ENCODE measurements at regions not wholly inside any gene's neighbourhood (a gene's known extent, or its start where the extent isn't known, plus 50 kb on each side); places are given as distances from the start of the nearest gene placed in this dataset.

DNA sequence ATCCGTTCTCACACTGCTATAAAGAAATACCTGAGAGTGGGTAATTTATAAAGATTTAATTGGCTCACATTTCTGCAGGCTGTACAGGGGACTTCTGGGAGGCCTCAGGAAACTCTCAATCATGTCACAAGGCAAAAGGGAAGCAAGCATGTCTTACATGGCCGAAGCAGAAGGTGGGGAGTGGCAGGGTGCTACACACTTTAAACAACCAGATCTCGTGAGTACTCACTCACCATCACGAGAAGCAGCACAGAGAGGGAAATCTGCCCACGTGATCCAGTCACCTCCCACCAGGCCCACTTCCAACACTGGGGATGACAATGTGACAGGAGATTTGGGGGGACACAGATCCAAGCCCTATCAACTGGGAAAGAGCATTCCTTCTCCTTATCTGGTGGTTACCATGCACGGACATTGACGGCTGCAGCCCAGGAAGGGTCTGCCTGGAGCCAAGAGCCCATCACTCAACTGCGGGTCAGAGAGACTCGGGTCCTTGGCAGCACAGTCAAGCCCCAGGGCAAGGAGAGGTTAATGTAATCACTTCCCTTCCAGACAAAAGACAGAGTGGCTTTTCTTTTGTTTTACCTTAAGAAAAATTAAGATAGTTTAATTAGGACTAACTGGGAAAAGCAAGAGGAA is 112.3 kb upstream of the CST7 start:
- no peaks in the 10 kb centered on the region for H3F3A ChIP-seq (ENCODE audit: control insufficient read depth, insufficient read depth)
- no peaks in the 10 kb centered on the region for H3K4me1 ChIP-seq (ENCODE audit: control insufficient read depth, low read length)
- TF ChIP-seq, protein P1, sequence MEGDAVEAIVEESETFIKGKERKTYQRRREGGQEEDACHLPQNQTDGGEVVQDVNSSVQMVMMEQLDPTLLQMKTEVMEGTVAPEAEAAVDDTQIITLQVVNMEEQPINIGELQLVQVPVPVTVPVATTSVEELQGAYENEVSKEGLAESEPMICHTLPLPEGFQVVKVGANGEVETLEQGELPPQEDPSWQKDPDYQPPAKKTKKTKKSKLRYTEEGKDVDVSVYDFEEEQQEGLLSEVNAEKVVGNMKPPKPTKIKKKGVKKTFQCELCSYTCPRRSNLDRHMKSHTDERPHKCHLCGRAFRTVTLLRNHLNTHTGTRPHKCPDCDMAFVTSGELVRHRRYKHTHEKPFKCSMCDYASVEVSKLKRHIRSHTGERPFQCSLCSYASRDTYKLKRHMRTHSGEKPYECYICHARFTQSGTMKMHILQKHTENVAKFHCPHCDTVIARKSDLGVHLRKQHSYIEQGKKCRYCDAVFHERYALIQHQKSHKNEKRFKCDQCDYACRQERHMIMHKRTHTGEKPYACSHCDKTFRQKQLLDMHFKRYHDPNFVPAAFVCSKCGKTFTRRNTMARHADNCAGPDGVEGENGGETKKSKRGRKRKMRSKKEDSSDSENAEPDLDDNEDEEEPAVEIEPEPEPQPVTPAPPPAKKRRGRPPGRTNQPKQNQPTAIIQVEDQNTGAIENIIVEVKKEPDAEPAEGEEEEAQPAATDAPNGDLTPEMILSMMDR (IDR thresholded peaks at IDR 0.05; ENCODE audit: low read depth, low read length, poor library complexity, severe bottlenecking): no peak
- no peak for TF ChIP-seq EZH2phosphoT487 (IDR thresholded peaks at IDR 0.05; ENCODE audit: borderline replicate concordance, low read length)
- no peaks in the 10 kb centered on the region for H4K20me1 ChIP-seq (ENCODE audit: control insufficient read depth, insufficient read depth, low read depth, low read length)
- no peak overlapping the region for H3K27ac ChIP-seq (ENCODE audit: low read depth, low read length)
- no peak overlapping the region for H3K4me2 ChIP-seq (ENCODE audit: low read length)
- no peaks in the 10 kb centered on the region for H3K27me3 ChIP-seq (ENCODE audit: control insufficient read depth, low read length)
- no peaks in the 10 kb centered on the region for H3K9me3 ChIP-seq (ENCODE audit: control insufficient read depth, insufficient read depth, low read length)
- H3K9me2 ChIP-seq (replicated peaks; ENCODE audit: control insufficient read depth, low read length): no peaks in the 10 kb centered on the region
- no peaks in the 10 kb centered on the region for H3K79me2 ChIP-seq (ENCODE audit: control insufficient read depth, low read length)
- no peaks in the 10 kb centered on the region for H3K36me3 ChIP-seq (ENCODE audit: control insufficient read depth, low read length)
- H3K4me3 ChIP-seq (ENCODE audit: low read length): no peak overlapping the region

DNA sequence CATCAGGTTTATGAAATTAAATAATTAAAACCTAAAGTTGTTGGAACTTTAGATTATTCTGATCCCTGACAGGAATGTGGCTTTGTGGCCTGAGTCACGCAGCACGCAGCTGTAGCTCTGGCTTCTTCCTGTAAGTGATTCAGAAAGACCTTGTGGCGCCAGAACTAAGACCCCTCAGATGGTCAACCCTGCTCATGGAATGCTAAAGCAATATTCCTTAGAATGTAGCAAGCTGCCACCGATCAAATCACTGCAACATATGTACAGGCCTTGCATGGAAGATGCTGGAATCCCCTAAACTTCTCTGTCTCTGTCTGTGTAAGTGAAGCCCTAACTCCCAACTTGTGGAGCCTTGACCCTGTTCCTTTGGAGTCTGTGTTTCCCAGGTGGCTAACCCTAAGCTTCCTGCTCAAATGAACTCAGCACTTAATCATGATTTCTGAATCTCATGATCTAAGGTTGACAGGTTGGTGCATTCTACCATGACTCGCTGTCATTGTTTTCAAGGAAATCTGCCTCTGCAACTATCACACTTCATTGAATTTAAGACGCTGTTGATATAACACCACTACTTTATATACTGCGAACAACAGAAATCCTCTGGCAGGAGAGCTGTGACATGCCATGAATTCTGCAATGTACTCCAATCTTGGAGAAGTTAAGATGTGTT is 111.2 kb upstream of the CST7 start:
- no peaks in the 10 kb centered on the region for H3K9me3 ChIP-seq (ENCODE audit: control insufficient read depth, insufficient read depth, low read length)
- no peak overlapping the region for H3K4me3 ChIP-seq (ENCODE audit: low read length)
- H3K9me2 ChIP-seq (replicated peaks; ENCODE audit: control insufficient read depth, low read length): no peaks in the 10 kb centered on the region
- peaks cover 8% of the 10 kb centered on the region for H3K27me3 ChIP-seq (ENCODE audit: control insufficient read depth, low read length)
- H3K4me2 ChIP-seq (ENCODE audit: low read length): no peak overlapping the region
- no peaks in the 10 kb centered on the region for H3F3A ChIP-seq (ENCODE audit: control insufficient read depth, insufficient read depth)
- no peaks in the 10 kb centered on the region for H3K4me1 ChIP-seq (ENCODE audit: control insufficient read depth, low read length)
- H3K79me2 ChIP-seq (ENCODE audit: control insufficient read depth, low read length): no peaks in the 10 kb centered on the region
- H3K27ac ChIP-seq (ENCODE audit: low read depth, low read length): no peak overlapping the region
- TF ChIP-seq EZH2phosphoT487 (IDR thresholded peaks at IDR 0.05; ENCODE audit: borderline replicate concordance, low read length): no peak
- TF ChIP-seq, protein P1 (IDR thresholded peaks at IDR 0.05; ENCODE audit: low read depth, low read length, poor library complexity, severe bottlenecking): no peak
- no peaks in the 10 kb centered on the region for H3K36me3 ChIP-seq (ENCODE audit: control insufficient read depth, low read length)
- H4K20me1 ChIP-seq (ENCODE audit: control insufficient read depth, insufficient read depth, low read depth, low read length): no peaks in the 10 kb centered on the region

DNA sequence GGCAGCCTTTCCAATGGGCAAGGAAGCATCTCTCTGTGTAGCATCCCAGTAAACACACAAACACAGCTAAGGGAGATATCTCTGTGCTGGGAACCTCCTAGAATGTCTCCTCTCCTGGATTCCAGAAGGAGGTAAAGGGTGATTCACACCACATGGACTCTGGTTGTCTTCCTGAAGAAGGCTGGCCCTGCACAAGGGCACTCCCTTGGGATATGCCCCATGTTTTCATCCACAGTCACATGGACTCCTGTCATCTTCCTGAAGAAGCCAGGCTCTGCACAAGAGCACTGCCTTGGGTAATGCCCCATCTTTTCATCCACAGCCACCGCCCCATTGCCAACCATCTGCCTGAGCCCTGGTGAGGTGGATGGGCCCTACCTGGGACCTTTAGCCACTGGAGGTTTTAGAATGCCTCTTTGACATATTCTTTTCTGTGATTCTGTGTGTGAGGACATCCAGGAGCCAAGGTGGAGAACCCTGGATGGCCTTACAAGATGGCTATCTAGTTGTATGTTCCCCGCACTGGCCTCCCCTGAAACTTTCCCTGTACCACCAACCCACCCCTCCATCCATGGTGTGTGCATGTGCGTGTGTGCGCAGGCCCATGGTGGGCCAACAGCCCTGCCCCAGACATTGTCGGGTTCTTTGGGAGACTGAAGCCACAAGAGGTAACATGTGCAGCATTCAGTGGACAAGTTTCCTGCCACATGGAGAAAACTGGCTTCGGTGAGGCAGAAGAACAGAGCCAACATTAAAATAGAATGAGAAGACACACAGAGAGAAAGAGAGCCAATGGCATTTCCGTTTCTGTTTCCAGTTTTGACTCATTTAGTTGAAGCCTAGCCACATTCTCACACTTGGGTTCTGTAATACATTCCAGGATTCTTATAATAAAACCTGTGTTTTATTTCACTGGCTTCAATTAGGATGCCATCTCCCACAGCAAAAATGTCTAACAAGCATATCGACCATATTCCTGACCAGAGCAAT is 110.2 kb upstream of the CST7 start:
- no peaks in the 10 kb centered on the region for H3K9me3 ChIP-seq (ENCODE audit: control insufficient read depth, insufficient read depth, low read length)
- H3K4me2 ChIP-seq (ENCODE audit: low read length): no peak overlapping the region
- no peaks in the 10 kb centered on the region for H3K9me2 ChIP-seq (replicated peaks; ENCODE audit: control insufficient read depth, low read length)
- H3K4me3 ChIP-seq (ENCODE audit: low read length): no peak overlapping the region
- H3K79me2 ChIP-seq (ENCODE audit: control insufficient read depth, low read length): no peaks in the 10 kb centered on the region
- peaks cover 9% of the 10 kb centered on the region for H3K27me3 ChIP-seq (ENCODE audit: control insufficient read depth, low read length)
- H4K20me1 ChIP-seq (ENCODE audit: control insufficient read depth, insufficient read depth, low read depth, low read length): no peaks in the 10 kb centered on the region
- no peaks in the 10 kb centered on the region for H3K4me1 ChIP-seq (ENCODE audit: control insufficient read depth, low read length)
- H3F3A ChIP-seq (ENCODE audit: control insufficient read depth, insufficient read depth): no peaks in the 10 kb centered on the region
- no peaks in the 10 kb centered on the region for H3K36me3 ChIP-seq (ENCODE audit: control insufficient read depth, low read length)
- no peak overlapping the region for H3K27ac ChIP-seq (ENCODE audit: low read depth, low read length)
- TF ChIP-seq, protein P1 (IDR thresholded peaks at IDR 0.05; ENCODE audit: low read depth, low read length, poor library complexity, severe bottlenecking): no peak
- no peak for TF ChIP-seq EZH2phosphoT487 (IDR thresholded peaks at IDR 0.05; ENCODE audit: borderline replicate concordance, low read length)

All from DOHH2 (cell line).